ENCODE measurements at regions not wholly inside any gene's neighbourhood (a gene's known extent, or its start where the extent isn't known, plus 50 kb on each side); places are given as distances from the start of the nearest gene placed in this dataset.

DNA sequence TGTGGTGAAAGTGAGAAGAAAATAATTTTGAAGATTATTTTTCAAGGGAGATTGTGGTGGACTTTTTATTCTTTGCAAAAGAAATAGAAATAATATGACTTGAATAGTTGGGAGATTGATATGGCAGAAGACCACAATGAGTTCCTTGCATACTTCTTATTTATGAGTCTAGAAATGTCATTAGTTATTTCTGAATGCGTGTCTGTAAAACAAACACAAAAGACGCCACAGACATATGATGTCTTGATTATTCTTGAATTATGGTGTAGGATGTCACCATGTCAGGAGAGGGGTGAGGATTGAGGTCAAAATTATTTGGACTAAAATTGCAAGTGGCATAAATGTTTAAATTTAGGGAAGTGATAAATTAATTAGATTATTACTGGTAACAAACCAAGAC lies 440.7 kb upstream of the PDE3A start:
- H3K27me3 ChIP-seq (ENCODE audit: insufficient read depth, low read length): no peaks in the 10 kb centered on the region
- H3K4me2 ChIP-seq (ENCODE audit: low read length): no peak overlapping the region
- no peaks in the 10 kb centered on the region for H3K36me3 ChIP-seq (ENCODE audit: control insufficient read depth in 1 of 2, insufficient read depth in 2 of 2, low read length in 2 of 2)
- no peak overlapping the region for H3K9ac ChIP-seq (ENCODE audit: low read length)
- H3K9me2 ChIP-seq (ENCODE audit: insufficient read depth): no peaks in the 10 kb centered on the region
- H4K20me1 ChIP-seq (ENCODE audit: insufficient read depth): no peaks in the 10 kb centered on the region
- H3K4me3 ChIP-seq (replicated peaks in 1 of 2; ENCODE audit: low read depth in 1 of 2, low read length in 2 of 2): no peak overlapping the region
- no peak for ATAC-seq
- ChIA-PET RAD21 (ENCODE audit: low non-redundant PET in 1 of 2, low total read pairs in 2 of 2, uncharacterized antibody in 2 of 2, unreplicated experiment in 2 of 2) (no interaction called here), CTCF (no interaction called here), POLR2A (no interaction called here)
- H2AFZ ChIP-seq (ENCODE audit: low read depth, low read length, poor library complexity, severe bottlenecking): no peak overlapping the region
- no peaks in the 10 kb centered on the region for H3K9me3 ChIP-seq (ENCODE audit: control insufficient read depth in 1 of 2, insufficient read depth in 1 of 2, low read depth in 1 of 2, low read length in 2 of 2)
- TF ChIP-seq YY1 (IDR thresholded peaks at IDR 0.05; ENCODE audit: extremely low read depth, insufficient replicate concordance, low read depth, low read length): no peak
- no peak for TF ChIP-seq CBX3 (IDR thresholded peaks at IDR 0.05; ENCODE audit: low read depth)
- TF ChIP-seq CEBPB (IDR thresholded peaks at IDR 0.05; ENCODE audit: low read depth): no peak
- TF ChIP-seq POLR2A (IDR thresholded peaks at IDR 0.05; ENCODE audit: borderline replicate concordance, extremely low read depth, insufficient read depth, insufficient read length): no peak
- TF ChIP-seq RAD21 (IDR thresholded peaks at IDR 0.05; ENCODE audit: low read depth): no peak
- TF ChIP-seq, protein P1, sequence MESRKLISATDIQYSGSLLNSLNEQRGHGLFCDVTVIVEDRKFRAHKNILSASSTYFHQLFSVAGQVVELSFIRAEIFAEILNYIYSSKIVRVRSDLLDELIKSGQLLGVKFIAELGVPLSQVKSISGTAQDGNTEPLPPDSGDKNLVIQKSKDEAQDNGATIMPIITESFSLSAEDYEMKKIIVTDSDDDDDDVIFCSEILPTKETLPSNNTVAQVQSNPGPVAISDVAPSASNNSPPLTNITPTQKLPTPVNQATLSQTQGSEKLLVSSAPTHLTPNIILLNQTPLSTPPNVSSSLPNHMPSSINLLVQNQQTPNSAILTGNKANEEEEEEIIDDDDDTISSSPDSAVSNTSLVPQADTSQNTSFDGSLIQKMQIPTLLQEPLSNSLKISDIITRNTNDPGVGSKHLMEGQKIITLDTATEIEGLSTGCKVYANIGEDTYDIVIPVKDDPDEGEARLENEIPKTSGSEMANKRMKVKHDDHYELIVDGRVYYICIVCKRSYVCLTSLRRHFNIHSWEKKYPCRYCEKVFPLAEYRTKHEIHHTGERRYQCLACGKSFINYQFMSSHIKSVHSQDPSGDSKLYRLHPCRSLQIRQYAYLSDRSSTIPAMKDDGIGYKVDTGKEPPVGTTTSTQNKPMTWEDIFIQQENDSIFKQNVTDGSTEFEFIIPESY (IDR thresholded peaks at IDR 0.05; ENCODE audit: extremely low read depth, insufficient replicate concordance, low read length): no peak
- no peaks in the 10 kb centered on the region for H3K79me2 ChIP-seq (ENCODE audit: insufficient read depth, low read length)
- DNase-seq (ENCODE audit: low read depth, low spot score): no peak
- no peaks in the 10 kb centered on the region for H3K4me1 ChIP-seq (ENCODE audit: control insufficient read depth in 1 of 2, insufficient read depth in 2 of 2, low read length in 2 of 2)
- no peak overlapping the region for H3K27ac ChIP-seq (ENCODE audit: low read depth, low read length)
- no TSS peak for BruUV-seq (replicated peaks)
- intact Hi-C loops (cut with micrococcal nuclease): no loop called here

DNA sequence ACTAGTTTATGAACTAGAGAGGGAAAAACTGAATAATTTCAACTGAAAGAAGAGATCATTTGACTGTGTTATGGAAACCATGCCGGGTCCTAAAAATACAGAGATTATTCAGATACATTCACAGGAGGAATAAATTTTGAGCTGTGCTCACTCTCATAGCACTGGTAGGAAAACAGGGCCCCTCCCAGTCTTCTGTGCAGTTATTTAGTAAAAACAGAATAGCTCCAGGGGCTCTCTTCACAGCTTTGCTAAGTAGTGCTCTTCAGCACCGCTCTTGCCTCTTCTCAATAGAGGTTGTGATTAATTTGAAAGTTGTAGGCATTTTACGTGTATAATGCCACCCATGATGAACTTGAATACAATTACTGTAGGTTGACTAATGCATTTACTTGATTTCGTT lies 435.9 kb upstream of the PDE3A start:
- POLR2A ChIA-PET: no interaction called here

More for the DNA sequence above, 435.9 kb upstream of the PDE3A start:
- intact Hi-C loops (cut with micrococcal nuclease): no loop called here
- H3K9ac ChIP-seq (ENCODE audit: low read length): no peak overlapping the region
- H3K4me2 ChIP-seq (ENCODE audit: low read length): no peak overlapping the region
- no peaks in the 10 kb centered on the region for H4K20me1 ChIP-seq (ENCODE audit: insufficient read depth)
- CTCF ChIA-PET: no interaction called here
- no peaks in the 10 kb centered on the region for H3K9me3 ChIP-seq (ENCODE audit: control insufficient read depth in 1 of 2, insufficient read depth in 1 of 2, low read depth in 1 of 2, low read length in 2 of 2)
- RAD21 ChIA-PET (ENCODE audit: low non-redundant PET in 1 of 2, low total read pairs in 2 of 2, uncharacterized antibody in 2 of 2, unreplicated experiment in 2 of 2): no interaction called here
- H3K9me2 ChIP-seq (ENCODE audit: insufficient read depth): no peaks in the 10 kb centered on the region
- no peak overlapping the region for H3K4me3 ChIP-seq (replicated peaks in 1 of 2; ENCODE audit: low read depth in 1 of 2, low read length in 2 of 2)
- H3K36me3 ChIP-seq (ENCODE audit: control insufficient read depth in 1 of 2, insufficient read depth in 2 of 2, low read length in 2 of 2): no peaks in the 10 kb centered on the region
- BruUV-seq (replicated peaks): no TSS peak
- H3K27me3 ChIP-seq (ENCODE audit: insufficient read depth, low read length): no peaks in the 10 kb centered on the region
- DNase-seq (ENCODE audit: low read depth, low spot score) (no peak), ATAC-seq (no peak)
- TF ChIP-seq RAD21 (IDR thresholded peaks at IDR 0.05; ENCODE audit: low read depth) (no peak), SIN3A (IDR thresholded peaks at IDR 0.05; ENCODE audit: low read depth) (no peak), CEBPB (IDR thresholded peaks at IDR 0.05; ENCODE audit: low read depth) (no peak), FOSL1 (IDR thresholded peaks at IDR 0.05; ENCODE audit: low read depth) (no peak), SRF (IDR thresholded peaks at IDR 0.05; ENCODE audit: low read depth) (no peak)
- TF ChIP-seq, protein P2, sequence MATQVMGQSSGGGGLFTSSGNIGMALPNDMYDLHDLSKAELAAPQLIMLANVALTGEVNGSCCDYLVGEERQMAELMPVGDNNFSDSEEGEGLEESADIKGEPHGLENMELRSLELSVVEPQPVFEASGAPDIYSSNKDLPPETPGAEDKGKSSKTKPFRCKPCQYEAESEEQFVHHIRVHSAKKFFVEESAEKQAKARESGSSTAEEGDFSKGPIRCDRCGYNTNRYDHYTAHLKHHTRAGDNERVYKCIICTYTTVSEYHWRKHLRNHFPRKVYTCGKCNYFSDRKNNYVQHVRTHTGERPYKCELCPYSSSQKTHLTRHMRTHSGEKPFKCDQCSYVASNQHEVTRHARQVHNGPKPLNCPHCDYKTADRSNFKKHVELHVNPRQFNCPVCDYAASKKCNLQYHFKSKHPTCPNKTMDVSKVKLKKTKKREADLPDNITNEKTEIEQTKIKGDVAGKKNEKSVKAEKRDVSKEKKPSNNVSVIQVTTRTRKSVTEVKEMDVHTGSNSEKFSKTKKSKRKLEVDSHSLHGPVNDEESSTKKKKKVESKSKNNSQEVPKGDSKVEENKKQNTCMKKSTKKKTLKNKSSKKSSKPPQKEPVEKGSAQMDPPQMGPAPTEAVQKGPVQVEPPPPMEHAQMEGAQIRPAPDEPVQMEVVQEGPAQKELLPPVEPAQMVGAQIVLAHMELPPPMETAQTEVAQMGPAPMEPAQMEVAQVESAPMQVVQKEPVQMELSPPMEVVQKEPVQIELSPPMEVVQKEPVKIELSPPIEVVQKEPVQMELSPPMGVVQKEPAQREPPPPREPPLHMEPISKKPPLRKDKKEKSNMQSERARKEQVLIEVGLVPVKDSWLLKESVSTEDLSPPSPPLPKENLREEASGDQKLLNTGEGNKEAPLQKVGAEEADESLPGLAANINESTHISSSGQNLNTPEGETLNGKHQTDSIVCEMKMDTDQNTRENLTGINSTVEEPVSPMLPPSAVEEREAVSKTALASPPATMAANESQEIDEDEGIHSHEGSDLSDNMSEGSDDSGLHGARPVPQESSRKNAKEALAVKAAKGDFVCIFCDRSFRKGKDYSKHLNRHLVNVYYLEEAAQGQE (IDR thresholded peaks at IDR 0.05; ENCODE audit: low read depth): no peak
- no peak overlapping the region for H3K27ac ChIP-seq (ENCODE audit: low read depth, low read length)
- no peaks in the 10 kb centered on the region for H3K79me2 ChIP-seq (ENCODE audit: insufficient read depth, low read length)
- H3K4me1 ChIP-seq (ENCODE audit: control insufficient read depth in 1 of 2, insufficient read depth in 2 of 2, low read length in 2 of 2): no peaks in the 10 kb centered on the region
- H2AFZ ChIP-seq (ENCODE audit: low read depth, low read length, poor library complexity, severe bottlenecking): no peak overlapping the region
